Skin of body (tissue), 1 donor: ENCODE measurements at regions not wholly inside any gene's neighbourhood (a gene's known extent, or its start where the extent isn't known, plus 50 kb on each side); places are given as distances from the start of the nearest gene placed in this dataset.
A peak's percentile ranks its signal among the peaks of the same experiment; 100 is the strongest.

Source experiments
- DNase-seq: peaks from one replicate; lab custom pipeline; 2025; lab: John Stamatoyannopoulos, UW

DNA sequence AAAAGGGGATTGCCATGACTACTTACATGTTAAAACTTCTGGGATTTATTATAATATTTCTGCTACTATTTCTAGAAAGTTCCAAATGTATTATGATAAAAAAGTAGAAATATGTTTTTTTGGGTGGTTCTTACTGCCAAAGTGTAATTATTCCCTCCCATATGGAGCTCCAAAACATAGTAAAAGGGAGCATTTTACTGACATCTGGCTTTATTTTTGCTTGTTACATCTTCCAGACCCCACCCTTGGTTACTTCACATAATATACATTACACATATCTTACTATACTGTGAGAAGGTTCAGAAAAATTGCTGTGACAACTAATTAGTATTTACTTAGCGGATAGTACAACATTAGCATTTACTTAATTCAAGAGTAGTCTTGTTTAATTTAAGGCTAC lies 205.1 kb upstream of the TLL1 start:
- peak; percentile 85 for DNase-seq

DNA sequence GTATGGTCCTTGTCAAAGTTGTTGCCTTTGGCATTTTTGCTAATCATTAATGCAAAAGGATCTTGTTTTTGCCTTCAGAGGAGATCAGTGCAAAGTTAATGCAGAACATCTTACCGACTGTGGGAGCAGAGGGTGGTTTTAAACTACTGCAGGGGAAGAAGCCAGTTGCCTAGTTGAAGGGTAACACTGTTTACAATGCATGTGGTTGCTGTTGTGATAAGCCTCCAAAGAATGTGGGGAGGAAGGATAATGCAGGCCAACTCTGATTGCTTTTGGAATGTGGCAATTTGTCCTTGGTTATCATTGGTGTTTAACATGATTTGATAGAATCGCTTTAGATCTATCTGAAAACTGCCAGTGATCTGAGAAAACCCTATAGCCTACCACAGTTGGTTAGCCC lies 204.3 kb upstream of the TLL1 start:
- peak; percentile 32 for DNase-seq

DNA sequence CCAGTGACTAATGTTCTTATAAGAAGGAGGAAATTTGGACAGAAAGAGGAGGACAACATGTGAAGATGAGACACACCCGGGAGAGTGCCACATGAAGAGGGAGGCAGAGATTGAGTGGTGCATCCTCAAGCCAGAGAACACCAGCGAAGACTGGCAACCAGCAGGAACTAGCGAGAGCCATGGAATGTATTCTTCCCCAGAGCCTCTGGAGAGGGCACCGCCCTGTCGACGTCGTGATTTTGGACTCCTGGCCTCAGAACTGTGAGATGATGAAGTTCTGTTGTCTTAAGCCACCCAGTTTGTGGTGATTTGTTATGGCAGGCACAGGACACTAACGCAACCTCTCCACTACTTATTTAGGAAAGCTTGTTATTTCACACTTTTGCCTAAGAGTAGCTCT lies 196.0 kb upstream of the TLL1 start:
- no peak for DNase-seq

DNA sequence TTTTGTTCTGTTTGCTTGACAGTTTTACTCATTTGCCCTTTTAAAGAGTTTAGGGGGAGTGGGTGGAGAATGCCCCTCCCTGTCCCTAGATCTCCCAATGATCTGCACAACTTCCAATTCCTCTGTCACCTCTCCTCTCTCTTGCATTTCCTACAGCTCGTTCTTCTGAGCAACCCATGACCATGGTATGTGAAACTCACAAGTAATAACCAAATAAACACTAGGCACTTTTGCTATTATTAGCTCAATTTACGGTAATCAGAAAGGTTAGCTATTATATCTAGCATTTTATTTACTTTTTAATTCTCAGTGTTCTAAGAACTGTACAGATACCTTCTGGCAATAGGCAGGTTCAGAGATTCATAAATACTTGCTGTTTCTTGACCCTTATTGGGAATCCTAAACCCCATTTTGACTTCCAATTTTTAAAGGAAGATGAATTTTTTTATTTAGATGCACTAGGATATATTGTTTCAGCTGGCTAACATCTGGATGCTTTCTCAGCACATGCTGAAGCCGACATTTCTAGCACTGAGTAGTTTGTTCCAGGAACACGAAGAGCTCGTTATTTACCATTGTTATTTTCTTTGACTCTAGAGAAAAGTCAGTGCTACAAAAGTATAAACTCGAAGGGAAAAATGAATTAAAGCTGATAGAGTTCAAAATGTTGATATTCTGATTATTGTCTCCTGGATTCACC lies 194.7 kb upstream of the TLL1 start:
- DNase-seq, result peak; percentile 91

DNA sequence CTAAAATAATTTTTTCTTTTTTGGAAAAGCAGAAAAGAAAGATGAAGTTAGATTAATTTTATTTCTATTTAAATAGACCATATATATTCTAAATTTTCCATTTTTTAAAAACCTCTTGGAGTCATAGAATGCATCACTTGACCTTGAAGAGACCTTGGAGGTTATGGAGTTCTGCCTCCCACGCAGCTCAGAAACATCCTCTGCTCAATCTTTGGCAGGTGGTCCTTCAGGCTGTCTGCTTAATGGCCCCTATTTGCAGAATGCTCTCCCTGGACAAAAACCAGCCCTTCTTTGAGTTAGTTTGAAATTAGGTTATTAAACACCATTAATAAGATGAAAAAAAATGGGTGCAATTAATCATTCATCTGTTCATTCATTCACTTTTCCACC lies 194.1 kb upstream of the TLL1 start:
- DNase-seq, result no peak

DNA sequence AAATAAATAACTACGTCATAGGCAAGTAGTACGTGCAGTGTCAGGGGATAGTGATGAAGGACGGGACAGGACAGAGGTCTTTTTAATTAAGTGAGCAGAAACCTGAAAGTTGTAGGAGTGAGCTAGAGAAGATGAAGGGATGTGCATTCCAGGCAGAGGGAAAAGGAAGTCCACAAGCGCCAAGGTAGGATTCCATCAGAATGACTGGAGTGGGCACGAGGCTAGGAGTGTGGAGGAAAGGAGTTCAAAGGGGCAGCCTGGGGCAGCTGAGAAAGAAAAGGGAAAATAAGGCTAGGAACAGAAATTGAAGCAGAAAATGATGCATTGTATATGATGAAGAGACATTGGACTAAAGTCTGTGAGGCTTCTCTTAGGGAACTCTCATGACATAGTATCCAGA lies 192.2 kb upstream of the TLL1 start:
- DNase-seq, result no peak

DNA sequence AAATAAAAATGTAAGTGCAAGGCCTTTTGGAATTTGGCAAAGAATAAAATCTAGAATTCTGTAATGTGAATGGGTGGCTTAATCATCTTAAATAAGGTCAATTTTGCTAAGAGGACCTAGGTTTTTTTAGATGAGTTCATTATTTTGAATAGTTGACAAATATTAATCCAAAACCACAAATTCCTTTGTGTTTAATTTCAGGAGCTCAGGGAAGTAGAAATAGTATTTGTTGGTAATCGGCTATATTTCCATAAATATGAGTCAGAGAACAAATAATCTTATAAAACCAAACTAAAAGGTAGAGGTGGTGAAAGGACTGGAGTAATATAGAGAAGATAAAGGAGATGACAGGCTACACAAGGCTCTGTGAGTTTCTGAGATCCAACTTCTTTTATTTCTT lies 190.4 kb upstream of the TLL1 start:
- DNase-seq, result no peak

DNA sequence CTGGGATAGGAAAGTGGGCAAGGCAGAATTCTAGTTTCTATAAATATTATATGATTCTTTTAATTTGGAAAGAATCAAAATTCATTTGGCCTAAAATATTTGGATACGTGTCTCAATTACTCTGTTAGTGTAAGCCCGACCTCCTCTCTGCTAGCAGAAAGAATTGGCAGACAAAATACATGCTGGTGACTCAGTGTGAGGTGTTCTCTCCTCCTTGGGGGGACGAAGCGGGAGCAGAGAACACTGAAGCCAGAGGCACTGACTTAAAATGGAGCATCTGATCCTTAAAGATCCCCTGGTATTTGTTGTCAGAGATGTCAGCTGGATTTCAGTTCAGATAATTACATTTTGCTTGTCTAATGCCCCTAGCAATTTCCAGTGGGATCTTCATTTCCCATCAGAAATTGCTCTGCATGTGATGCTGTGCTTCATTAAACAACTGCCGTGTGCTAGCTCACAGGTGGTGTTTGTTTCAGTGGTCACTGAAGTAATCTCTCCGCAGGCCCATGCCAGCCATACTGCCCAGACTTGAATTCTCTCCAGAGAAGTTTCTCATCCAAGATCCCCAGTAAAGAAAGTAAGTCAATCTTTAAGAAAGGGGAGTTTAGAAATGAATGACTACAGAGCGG lies 188.7 kb upstream of the TLL1 start:
- DNase-seq, result no peak

DNA sequence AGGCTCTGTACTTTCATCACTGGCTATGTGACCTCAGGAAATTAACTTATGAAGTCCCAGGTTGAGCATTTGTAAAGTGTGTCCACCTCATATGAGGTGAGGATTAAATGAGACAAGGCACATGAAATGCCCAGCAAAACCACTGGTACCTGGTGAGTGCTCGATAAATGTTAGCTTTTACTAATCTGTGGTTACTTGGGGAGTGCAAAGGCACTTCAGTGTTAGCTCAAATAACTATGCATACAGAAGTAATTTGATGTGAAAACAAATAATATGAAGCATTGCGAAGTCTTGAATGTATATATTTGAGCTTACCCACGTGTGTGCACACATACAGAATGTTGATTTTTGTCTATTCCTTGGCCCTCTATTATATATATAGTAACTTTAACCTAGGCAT lies 186.3 kb upstream of the TLL1 start:
- DNase-seq, result no peak

DNA sequence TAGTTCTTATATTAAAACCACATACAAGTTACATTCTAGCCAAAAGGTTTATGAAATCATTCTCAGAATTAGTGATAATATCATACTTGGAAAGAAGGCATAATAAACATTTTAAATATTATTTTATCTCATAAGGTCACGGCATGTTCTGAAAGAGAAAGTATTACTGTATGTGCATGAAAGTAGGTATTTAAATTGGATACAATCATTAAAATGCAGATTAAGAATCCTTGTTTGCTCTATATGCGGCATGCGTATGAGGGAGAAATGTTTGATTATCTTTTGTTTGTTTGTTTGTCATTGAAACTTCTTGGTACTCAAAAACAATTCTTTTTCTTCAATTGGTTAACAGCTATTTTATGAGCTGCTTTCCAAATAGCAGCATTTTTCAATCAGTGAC lies 183.9 kb upstream of the TLL1 start:
- no peak for DNase-seq

DNA sequence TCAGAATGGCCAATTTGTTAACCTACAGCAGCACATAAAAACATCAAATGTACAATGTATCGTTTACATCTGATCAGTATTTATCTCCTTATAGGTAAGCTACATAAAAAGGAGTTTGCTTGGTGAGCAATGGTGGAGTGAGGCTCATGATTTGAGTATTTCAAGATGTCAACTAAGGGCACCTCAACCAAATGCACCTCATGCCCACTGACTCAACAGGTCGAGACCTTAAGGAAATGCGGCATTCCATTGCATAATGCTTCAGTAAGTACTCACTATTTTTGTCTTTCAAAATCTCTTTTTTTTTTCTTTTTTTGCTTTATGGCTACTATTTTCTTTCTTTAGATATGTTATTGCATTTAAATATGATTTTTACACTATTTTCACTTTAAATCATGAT lies 181.0 kb upstream of the TLL1 start:
- no peak for DNase-seq

DNA sequence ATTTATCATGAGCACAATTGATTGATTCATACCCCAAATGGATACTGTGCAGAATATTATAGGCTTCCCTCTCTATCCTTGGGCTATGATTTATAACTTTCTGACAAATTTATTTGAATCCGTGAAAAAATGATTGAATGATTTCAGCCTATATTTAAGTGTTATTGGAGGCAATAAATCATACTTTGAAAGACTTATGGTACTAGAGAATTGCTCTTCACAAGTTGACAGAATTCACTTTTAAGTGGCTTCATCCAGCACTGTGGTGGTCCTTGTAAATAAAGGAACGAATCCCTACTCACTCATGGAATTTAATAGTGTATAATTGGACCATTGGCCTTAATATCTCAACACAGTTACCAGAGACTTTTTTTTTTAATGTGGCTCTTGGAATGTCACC lies 174.8 kb upstream of the TLL1 start:
- DNase-seq, result no peak

DNA sequence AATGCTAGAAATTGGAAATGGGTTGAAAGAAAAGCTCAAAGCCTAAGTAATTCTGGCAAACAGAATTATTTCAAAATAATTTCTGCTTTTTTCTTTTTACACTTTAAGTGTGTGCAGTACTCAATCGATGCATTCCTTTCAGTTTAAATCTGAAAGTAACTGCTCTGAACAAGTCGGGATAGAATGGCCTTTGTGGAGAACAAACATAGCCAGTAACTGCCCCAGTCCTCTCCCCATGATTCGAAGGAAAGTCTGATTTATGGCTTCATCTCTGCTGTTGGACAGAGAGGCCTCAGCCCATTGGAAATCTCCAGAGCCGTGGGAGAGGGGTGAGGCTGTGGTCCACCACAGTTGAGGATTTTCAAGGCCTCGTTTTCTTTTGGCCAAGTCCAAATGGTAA lies 174.0 kb upstream of the TLL1 start:
- DNase-seq, result no peak

DNA sequence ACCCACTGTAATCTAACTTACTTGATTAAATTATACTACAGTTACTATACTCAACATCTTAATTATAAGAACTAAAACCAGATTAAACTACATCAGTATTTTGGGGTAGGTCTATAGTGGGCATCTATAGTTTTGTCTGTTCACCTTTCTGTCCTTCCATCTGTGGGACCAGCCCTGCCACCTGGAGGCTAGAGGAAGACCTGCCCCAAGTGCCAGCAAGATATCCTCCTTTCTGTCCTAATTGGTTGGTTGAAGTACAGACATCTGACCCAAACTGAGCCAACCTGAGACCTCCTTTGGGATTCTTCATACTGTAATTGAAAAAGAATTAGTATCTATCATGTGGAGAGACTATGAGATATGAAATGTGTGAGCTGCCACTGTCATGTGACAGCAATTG lies 172.2 kb upstream of the TLL1 start:
- no peak for DNase-seq

DNA sequence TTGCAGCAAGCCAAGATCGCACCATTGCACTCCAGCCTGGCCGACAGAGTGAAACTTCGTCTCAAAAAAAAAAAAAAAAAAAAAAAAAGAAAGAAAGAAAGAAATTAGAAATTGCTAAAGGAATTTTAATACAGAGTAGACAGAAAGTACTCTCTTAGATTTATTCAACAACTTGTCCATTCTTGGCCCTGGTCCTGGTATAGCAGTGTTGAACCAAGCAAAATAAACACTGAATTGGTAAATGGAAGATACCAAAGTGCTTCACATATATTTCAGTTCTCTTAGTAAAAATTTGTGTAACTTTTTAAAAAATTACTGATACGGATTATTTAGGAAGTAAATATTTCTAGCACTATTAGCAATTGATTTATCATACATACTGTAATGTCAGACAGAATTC lies 165.9 kb upstream of the TLL1 start:
- no peak for DNase-seq

DNA sequence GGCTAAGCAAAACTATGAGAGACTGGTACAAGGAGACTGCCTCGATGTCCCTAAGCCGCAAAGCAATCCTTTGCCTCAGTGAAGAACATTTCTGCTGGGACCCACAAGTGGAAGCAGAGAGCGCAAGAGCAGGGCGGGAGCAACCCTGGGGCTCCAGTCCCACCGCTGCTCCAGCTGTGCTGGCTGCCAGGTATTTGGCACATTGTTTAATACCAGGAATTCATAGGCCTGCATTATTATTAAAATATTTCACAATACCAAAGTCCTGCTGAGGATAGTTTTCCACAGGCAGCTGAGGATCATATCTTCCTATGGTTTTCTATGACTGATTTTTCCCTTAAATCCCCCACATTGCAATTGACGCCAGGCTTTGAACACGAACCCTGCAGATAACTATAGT lies 163.5 kb upstream of the TLL1 start:
- DNase-seq, result peak; percentile 50

DNA sequence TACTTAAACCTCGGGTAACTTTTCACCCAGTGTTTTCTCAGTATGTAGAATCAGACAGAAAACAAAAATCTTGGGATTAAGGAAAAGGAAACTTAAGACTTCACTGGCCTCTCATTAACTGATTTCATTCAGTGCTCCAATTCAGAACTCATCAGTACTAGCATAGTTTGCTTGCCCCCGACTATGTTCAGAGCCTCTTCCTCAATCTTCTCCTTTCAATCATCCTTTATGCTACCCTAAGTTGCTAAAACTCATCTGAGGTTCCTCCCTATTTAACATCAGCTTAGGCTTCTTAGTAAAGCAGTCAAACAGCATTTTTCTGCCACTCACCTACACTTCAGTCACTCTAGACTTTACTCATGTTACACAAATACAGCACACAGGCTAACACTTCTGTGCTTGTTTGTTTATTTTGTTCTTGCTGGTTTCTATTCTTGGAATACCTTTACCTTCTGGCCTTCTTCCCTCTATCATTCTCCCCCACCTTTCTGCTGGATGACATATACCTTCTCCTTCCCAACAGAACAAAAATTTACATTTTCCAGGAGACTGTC lies 163.0 kb upstream of the TLL1 start:
- no peak for DNase-seq

DNA sequence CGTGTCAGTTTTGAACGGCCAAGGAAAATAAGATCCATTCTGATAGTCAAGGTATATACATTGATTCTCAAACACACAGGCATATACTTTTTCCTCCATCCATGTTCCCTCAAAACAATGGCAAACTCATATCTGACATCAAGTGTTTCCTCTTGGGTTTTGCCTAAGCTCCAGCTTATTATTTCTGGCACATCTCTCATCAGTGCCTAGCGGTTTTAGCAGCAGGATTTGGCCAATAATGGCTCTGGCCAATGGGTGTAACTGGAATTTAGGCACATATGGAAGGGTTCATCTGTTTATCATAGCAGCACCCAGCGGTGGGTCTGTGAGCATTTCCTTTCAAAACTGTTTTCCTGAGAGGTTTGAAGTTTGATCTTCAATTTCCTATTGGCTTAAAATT lies 161.6 kb upstream of the TLL1 start:
- DNase-seq, result no peak

DNA sequence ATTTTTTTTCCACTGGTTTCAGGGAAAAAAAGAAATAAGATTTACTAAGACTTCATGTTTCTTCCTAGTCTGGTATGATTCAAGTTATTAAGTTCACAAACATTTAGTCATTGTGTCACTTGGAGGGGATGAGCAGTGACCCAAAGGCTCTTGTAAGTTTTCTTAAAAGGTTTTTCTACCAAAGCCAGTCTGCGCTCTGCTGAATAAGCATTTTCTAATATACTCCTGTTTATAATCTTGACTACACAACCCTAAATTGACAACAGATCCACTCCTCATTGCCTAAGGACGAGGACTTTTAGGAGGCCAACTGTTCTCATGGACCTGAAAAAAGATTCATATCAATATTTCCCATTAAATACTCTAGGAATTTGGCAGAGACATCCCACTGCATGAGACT lies 161.1 kb upstream of the TLL1 start:
- no peak for DNase-seq

DNA sequence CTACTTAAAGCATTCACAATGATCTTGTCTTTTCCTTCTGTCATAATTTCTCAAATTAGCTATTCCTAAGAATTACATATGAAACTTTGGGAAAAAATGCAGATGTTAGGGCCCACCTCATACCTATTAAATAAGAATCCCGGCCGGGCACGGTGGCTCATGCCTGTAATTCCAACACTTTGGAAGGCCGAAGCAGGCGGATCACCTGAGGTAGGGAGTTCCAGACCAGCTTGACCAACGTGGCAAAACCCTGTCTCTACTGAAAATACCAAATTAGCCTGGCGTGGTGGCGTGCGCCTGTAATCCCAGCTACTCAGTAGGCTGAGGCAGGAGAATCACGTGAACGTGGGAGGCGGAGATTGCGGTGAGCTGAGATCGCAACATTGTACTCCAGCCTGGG lies 158.4 kb upstream of the TLL1 start:
- no peak for DNase-seq

DNA sequence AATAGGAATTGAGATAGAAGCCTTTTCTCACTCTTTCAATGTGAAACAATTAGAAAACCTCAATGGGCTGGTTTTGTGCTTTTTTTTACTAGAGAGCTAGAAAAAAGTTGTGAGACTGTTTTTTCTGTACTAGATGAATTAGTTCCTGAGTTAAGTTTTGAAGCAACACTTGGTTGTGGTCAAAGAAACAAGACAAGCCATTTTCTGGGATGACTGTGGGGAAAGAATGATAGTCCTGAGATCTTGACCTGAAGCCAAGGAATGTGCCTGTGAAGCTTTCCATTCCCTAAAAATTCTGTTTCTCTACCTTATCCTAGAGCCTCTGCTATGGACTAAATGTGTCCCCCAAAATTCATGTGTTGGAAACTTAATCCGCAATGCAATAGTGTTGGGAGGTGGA lies 157.8 kb upstream of the TLL1 start:
- DNase-seq, result no peak

DNA sequence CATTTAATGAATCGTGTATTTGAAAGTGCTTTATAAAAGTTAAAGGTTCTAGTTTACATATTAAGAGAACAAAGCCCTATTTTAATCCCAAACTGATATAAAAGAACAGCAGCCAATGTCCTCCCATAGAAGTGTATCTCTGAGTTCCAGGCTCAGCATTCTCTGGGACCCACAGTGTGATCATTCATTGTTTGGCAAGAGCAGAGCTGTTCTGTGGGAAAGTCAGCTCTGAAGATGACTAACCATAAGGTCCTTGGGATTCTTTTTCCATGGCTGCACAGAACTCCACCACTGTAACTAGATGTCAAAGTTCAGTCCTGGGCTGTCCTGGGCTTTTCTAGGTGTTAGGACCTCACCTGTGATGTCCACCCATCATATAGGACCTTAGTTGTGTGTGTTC lies 157.0 kb upstream of the TLL1 start:
- no peak for DNase-seq

DNA sequence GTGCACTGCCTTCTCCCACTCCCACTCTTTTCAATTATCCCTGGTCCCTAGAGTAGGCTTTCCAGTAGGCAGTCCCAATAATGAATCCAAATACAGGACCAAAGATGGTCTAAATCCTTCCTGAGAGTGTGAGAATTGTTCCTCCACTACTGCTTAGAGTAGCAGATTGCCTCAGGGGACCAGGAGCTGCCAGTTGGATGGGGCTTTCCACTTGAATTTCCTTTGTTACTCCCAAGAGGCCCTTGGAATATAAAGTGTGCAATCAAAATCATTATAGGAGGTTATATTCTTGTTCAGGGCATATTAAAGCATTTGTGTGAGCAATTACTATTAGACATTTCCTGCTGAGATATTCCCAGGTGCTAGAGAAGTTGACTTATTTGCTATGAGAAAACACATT lies 156.6 kb upstream of the TLL1 start:
- no peak for DNase-seq

DNA sequence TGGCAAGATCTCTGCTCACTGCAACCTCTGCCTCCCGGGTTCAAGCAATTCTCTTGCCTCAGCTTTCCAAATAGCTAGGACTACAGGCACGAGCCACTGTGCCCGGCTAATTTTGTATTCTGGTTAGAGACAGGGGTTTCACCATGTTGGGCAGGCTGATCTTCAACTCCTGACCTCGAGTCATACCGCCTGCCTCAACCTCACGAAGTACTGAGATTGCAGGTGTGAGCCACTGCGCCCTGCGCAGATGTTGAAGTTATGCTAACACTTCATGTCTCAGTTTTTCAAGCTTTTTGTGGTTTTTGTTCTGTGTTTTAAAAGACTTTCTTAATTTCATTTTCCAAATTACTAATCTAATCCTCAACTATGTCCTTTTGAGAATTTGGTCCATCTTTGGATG lies 154.4 kb upstream of the TLL1 start:
- DNase-seq, result no peak
